CD4-positive, alpha-beta T cell treated with Interleukin-15 for 4 hours (primary cell): ENCODE measurements at regions not wholly inside any gene's neighbourhood (a gene's known extent, or its start where the extent isn't known, plus 50 kb on each side); places are given as distances from the start of the nearest gene placed in this dataset.
"Not testable (repeated sequence)": the region's sequence is repeated elsewhere in the genome, so short reads cannot be mapped to it uniquely, and the experiment has no call there.

Experiments used
- DNase-seq: peaks from one replicate; pipeline ENCODE4 v3.0.0-alpha.2; 2020; ENCODE audit warnings: low spot score

DNA sequence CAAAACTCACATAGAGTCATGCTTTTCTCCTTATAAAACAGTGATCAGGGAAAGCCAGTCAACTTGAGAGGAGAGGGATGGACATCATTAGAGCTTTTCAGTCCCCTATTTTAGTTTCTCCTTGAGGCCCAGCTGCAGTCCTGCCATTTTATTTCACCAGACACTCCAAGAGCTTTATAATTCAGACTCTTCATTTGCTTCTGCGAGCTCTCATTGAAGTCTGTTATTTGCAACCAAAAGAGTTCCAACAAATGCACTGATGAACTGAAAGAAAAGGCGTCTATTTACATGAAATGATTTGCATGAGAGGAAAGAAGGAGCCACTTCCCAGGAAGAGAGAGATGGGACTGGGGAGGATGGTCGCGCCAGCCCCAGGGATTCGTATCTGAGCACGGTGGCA, 86.8 kb downstream of the NDUFA12 start:
- no peak for DNase-seq

DNA sequence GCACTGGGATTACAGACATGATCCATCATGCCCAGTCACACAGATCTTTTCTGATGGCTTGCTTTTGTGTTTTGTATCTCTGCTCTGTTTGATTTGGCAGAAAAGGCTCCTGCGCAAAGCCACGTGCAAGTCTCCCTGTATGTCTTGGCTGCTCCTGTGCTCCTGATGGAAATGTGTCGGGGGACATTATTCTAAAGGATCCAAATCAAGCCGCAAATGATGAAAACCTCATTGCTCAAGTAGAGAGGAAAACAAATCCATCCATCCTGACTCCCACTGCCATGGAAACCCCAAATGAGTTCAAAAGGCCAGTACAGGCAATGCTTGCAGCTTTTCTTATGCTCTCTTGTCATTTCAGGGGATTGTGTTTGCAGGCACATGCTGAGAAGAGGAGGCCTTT, 93.8 kb downstream of the NDUFA12 start:
- DNase-seq = no peak

DNA sequence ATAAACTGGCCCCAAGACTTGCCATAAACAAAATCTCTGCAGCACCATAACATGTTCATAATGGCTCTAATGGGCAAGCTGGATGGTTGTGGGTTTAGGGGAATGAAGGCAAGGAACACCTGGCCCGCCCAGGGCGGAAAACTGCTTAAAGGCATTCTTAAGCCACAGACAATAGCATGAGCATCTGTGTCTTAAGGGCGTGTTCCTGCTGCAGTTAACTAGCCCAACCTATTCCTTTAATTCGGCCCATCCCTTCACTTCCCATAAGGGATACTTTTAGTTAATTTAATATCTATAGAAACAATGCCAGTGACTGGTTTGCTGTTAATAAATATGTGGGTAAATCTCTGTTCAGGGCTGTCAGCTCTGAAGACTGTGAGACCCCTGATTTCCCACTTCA, 97.7 kb downstream of the NDUFA12 start:
- not testable (repeated sequence) for DNase-seq

DNA sequence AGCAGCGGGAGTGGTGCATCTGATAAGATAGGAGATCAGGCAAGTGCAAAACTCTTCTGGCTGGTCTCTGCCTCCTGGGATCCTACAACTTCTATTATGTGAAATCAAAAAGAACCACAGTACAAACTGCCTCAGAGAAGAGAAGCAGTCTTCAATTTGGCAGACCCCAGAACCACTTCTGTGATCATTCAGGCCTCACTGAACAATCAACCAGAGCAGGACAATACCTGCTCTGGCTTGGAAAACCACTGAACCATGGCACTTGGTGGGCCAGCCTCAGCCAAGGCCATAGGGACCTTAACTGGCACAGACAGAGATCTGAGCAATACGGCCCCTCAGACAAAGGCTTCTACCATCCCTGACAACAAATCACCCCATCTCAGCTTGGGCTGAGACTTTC, 103.0 kb downstream of the NDUFA12 start:
- no peak for DNase-seq

DNA sequence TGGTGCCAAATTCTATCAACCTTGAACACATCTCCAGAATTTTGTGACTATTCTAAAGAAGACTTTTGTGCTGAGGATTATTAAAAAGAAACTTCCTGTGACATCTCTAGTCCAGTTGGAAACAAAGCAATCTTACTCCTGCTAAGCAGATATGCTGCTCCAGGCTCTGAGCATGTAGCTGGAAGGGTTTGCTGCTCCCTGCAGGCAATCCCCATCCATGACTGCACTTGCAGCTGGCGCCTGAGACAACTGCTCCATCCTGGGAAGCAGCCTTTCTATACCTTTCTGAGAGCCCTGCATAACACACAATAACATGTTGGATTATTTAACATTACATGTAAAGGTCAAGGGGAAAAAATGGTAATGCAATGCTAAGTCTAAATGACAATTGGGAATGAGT, 105.1 kb downstream of the NDUFA12 start:
- DNase-seq = no peak

DNA sequence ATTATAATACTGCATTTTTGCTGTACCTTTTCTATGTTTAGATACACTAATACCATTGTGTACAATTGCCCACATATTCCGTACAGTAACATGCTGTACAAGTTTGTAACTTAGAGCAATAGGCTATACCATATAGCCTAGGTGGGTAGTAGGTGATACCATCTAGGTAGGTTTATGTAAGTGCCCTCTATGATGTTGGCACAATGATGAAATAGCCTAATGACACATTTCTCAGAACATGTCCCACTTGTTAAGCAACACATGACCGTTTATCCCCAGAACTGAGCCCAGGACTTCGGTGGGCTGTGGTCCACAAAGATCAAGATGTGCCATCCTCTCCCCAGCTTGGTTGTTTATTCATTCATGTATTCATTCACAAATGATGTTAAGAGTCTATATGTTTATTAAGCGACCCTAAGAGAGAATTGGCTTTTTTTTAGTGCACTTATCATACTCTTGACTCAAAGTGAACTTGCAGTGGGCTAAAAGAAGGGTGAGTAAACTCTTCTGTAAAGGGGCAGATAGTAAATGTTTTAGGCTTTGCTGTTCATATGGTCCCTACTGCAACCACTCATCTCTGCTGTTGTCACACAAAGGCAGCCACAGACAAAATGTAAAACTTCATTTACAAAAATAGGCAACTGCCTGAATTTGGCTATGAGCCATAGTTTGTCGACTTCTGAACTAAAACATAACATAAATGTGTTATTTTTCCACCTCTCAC, 110.8 kb downstream of the NDUFA12 start:
- DNase-seq = no peak

DNA sequence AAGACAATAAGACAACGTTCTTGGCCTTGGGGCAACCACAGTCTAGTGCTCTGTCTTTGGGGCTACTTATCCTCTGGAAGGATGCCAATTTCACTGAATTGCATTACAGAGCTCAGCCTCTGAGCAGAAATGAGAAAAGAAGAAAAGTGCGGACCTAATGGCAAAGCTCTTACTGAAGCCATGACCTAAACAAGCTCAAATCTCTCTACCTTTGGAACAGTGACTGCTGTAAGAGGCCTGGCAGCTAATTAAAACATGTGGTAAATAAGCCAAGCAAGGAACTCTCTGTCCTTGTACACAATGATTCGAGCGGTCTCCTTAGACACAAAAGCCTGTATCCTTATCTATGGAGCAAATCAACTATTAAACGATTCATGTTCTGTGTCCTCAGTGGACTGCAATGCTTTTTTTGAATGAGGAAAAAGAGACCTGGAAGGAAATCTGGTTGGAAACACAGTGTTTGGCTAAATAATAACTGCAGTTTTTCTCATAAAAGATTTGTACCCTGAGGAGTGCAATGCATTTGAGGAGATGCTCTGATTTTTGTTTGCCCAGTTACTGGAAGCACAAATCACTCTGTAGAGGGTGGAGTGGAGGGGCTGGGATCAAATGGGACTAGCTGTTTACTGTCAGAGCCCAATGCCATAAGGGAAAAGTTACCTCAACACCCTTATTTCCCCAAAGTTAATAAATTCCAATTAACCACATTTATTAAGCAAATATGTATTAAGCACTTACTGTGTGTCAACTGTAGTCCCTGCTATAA, 113.9 kb downstream of the NDUFA12 start:
- DNase-seq = no peak

DNA sequence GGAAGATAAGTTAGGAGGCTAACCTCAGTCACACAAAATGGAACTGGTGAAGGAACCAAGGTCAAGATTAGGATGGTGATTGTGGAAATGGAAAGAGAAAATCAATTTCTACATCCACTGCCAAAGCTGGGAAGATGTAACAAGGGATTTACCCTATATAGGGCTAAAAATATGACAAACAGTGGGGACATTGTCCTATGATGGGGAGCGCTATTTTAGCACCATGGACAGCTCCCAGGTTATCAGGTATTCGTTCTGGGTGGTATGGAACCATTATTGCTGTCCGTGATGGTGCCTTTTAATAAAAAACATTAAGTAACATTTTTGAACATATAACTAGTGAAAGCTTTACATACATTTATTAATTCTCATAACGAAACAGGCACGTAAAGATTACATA, 124.0 kb downstream of the NDUFA12 start:
- DNase-seq = no peak

DNA sequence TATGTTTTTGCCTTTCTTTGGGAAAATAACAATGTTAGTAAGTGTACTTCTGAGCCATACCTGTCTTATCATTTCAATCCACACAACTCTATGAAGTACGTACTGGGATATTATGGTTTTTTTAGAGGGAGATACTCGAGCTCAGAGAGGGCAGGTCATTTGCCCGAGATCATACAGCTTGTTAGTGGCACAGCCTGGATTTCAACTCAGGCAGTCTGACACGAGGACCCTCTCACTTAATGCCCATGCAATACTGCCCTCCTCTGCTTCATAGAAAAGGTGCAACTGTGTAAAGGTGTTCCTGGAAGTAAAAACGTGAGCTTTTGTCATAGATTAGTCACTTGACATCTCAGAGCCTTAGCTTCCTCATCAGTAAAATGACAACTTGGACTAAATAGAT, 128.0 kb downstream of the NDUFA12 start:
- no peak for DNase-seq

DNA sequence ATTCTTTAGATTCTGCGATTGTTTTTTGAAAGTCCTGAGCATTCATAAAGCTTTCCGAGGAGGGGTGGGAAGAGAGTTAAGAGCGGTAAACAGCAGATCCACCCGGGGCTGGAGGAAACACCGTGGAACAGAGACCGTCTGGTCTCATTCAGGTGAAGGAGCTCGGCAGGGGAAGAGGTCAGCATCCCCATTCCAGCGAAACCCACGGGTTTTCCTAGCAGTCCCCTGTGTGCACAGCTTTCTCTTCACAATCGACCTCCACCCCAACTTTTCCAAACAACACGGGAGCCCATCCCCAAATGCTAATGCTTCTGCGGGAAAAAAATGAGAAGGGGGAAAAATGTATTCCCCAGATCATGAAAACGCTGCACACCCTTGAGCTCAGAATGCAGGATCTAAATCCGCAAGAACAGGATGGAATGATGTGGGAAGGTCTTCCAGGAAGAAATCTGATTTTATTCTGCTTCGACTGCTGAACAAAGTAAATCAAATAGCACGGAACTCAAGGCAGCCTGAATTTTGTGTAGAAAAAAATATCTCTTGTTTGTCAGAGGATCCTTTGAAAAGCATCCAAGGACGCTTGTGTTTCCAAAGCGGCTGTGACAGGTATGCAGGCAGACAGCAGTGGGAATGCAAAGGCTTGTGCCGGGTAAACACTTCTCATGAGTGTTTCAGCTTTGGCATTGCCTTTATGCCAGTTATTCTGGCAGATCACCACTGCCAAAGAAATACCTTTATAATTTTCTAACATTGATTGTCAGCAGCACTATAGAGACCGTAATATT, 128.8 kb downstream of the NDUFA12 start:
- no peak for DNase-seq

DNA sequence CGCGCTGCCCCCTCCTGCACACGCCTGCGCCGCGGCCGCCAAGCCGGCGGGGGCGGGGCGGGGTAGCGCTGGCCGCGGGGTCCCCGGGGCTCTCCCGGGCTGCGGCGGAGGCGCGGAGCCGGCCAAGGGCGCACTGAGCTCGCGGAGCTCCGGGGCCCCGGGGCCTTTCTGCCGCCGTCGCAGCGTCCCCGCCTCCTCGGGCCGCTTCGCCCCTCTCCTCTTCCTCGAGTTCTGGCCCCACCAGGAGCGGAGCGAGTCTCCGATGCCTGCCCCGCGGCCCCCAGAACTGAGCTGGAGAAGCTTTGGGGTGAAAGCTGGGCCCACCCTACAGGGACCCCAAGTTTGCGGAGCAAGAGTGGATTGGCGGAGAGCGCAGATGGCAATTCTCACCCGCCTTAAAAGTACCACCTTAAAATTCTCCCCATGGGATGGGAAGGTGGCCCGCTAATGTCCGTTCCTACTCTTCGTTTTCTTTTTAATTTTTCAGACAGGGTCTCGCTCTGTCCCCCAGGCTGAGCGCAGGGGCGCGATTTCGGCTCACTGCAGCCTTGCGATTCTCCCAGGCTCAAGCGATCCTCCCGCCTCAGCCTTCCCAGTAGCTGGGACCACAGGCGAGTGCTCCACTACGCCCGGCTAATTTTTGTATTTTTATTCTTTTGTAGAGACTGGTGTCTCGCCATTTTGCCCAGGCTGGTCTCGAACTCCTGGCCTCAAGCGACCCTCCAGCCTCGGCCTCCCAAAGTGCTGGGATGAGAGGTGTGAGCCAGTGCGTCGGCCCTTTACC, 129.6 kb downstream of the NDUFA12 start:
- no peak for DNase-seq

DNA sequence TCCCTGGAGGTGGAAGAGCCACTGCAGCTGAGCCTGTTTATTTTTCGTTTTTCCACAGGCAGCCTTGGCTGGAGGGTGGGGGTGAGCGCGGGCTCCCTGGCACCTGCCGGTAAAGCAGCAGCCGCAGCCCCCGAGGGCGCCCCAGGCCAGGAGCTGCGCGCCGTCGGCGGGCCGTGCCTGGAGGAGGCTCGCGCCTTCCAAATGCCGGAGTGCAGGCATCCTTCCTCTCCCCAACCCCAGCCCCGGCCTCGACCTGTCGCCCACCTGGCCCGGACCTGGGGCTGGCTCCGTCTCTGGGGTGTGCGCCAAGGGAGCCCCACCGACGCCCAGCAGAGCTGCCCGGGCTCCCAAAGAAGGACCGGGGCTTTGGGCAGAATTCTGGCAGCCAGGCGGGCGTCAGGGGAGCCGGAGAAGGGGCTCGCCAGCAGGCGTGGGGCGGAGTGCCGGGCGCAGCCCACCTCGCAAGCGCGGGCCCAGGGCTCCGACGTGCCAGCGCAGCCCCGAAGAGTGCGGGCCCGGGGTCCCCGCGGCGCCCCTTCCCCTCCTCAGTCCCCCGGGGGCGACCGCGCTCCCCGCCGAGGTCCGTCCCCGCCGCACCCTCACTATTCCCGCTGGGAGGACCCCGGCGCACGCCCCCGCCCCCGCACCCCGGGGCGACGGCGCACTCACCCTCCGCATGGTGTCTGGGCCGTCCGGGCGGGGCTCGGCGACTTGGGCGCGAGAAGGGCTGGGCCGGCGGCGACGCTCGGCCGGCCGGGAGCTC, 130.3 kb downstream of the NDUFA12 start:
- no peak for DNase-seq

DNA sequence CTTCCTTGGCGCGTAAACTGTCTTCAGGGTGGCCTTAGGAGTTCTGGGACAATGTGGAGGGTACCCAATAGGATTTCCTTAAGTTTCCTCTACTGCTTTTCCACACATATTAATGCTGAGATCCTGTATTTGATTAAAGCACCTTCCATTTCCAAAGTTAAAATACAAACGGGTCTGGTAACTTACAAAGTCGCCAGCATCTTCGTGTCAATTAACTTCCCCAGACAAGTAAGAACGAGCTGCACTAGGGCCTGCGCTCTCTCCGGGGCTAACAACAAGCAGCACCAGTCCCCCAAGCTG, 130.9 kb downstream of the NDUFA12 start:
- DNase-seq = no peak

DNA sequence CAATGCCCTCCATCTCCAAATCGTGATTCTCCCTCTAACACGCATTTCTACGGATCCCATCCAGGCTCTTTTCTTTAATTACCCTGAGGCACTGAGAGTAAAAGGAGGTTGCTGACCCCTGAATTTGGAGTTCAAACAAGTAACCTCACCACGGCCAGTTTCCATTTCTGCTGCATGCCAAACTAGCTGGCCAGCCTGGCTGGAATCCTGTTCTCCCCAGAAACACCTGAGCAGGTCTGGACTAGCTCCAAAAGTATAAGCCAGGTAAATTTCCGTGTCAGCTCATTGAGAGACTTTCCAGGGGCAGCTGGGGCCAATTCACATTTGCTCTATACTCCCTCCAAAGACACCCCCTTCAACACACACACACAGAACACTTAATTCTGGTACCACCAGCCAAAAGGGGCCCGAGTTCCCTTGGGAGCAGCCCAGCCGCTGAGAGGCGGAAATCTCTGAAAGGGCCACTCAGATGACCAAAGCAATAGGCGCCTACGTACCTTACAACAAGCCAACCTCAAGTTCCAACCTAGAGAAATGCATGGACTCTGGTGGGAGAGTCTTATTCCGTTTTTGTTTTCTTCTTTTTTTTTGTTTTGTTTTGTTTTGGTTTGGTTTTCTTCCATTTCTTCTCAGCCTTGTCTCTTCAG, 131.4 kb downstream of the NDUFA12 start:
- no peak for DNase-seq

DNA sequence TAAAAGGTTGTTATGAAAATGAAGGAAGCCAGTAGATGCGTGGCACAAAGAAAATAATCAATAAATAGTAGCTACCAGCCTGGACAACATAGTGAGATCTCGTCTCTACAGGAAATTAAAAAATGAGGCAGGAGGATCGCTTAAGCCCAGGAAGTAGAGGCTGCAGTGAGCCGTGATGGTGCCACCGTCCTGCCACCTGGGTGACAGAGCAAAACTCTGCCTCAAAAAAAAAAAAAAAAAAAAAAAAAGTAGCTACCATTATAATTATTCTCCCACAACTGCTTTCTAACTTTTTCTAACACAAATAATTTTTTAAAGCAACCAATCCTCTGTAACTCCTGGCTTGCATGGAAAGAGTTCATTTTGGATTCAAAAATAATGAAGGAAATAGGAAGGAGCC, 133.0 kb downstream of the NDUFA12 start:
- DNase-seq = no peak

DNA sequence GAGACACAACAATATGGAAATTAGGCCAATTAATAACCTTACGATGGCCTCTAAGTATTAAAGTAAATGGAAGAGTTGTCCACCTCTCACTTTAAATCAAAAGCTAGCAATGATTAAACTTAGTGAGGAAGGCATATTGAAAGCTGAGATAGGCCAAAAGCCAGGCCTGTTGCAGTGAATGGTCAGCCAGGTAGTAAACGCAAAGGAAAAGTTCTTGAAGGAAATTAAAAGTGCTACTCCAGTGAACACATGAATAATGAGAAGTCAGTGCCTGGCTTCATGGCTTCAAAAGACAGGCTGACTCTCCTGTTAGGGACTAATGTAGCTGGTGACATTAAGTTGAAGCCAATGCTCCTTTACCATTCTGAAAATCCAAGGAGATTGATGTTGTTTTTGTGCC, 135.3 kb downstream of the NDUFA12 start:
- no peak for DNase-seq

DNA sequence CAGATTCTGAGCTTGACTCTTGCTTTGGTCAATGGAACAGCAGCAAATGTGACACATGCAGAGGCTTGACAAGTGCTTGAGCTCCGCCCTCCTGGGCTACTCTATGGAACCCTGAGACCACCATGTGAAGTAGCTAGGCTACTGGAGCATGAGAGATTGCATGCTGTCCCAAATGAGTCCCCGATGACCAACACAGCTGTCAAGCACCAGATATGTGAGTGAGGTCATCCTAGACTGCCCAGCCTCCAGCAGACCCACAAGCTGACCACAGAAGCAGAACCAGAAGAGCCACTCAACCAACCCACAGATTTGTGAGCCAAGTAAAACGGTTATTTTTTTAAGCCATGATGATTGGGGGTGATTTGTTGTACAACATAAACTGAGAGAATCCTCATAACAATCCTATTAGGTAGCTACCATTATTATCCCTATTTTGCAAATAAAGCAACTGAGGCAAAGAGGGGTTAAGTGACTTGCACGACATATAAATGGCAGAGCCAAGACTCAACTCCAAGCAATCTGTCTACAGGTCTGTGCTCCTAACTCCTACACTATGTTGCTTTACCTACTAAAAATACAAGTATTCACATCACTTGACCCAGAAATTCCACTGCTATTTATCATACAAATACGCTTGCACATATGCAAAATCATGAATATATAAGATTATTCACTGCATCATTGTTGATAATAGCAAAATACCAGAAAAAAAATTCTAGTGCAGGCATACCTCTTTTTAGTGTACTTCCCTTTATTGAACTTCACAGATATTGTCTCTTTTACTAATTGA, 136.2 kb downstream of the NDUFA12 start:
- DNase-seq = no peak

DNA sequence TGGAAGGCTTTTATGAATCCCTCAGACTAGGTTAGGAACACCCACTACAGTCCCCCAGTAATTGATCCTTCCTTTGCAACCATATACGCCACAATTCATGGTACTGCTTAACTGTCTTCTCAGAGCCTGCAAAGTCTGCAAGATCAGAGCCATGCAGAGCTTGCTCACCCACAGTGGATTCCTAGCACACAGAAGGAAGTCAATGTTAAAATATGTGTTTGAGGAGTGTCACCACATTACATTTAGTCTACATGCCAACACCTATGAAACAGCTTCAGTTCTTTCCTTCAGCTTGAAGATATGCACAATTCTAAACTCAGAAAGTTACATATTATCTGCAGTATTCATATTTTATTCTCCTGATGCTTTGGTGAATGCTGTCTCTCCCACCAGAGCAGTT, 138.5 kb downstream of the NDUFA12 start:
- no peak for DNase-seq

DNA sequence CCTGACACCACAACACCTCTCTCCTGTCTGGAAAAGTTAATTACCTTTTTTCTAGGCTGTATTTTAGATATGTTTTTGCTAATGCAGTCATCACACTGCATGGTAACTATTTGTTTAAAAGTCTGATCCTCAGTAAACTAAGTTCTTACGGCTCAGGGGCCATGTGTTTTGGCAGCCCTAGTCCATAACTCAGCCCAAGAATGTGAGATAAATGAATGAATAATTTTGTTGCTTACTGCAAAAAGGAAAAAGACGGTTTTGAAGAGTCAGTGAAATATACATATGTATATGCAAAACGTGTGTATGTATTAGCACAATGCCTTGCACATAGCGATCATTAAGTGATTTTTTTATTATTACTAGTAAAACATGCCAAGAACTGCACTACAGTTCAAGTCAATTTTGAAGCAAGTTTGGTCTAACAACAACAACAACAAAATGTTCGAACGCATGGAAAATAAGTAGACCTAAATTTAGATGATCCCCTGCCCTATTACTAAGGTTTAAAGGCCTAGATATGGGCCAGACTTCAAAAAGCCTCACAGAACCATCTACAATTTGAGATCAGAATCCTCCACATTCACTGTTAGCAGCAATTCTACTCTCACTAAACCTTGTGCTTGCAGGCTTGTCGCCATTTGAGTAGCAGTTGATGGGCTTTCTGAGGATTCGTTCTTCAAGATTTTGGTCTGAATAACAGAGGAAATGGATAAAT, 140.0 kb downstream of the NDUFA12 start:
- no peak for DNase-seq

DNA sequence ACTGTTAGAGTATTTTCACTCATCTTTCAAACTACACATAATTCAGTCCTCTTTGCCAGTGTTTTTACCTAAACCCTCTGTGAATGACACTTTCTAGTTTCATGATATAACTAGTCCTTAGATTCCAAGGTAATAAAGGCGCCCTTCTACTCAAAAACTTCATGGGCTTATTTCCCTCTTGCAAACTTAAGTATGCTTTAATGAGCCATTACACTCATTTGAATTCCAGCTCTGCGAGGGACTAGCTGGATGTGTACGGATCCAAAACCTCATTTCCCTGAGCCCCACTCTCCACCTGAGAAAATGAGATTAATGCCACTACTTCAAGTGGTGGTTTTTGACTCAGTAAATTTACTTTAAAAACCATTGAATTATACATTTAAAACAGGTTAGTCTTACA, 141.1 kb downstream of the NDUFA12 start:
- DNase-seq = no peak
